ENCODE measurements at regions not wholly inside any gene's neighbourhood (a gene's known extent, or its start where the extent isn't known, plus 50 kb on each side); places are given as distances from the start of the nearest gene placed in this dataset.

DNA sequence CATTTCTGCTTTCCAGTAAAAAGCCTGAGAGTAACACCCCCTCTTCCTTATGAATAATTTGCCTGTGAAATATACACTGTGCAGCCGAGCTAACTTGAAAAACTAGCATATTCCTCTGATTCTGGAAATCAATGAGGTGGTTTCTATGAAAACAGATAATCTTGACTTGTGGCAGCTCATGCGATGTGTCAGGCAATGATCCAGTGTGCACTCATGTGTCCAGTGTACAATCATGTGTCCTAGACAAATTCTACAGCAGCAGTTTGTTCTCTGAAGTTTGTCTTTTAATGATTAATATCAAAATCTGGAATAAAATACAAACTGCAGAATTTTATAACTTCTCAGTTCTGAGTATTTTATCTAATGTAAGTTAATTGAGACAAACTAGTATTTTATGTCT, 2213.9 kb upstream of the PCDH20 start:
- no TSS peak for BruUV-seq (replicated peaks)
- in situ Hi-C loops (cut with MboI): no loop called here
- ChIA-PET SMC1A (ENCODE audit: uncharacterized antibody, unreplicated experiment) (no interaction called here), POLR2A (no interaction called here), CTCF (interaction anchor here (1.2 kb wide), 1 partner anchor 15 kb away, joined by 3 read pairs; no protein-coding TSS in a partner anchor), RAD21 (ENCODE audit: unreplicated experiment) (no interaction called here)
- Histone ChIP-seq H3K4me2 (ENCODE audit: control insufficient read depth, insufficient read depth) (no peak overlapping the region), H3K27ac (ENCODE audit: control insufficient read depth, insufficient read depth) (no peak overlapping the region), H2AFZ (ENCODE audit: control insufficient read depth, low read depth, low read length) (no peak overlapping the region), H3K9me3 (replicated peaks; ENCODE audit: control insufficient read depth, insufficient read depth, low read length) (no peaks in the 10 kb centered on the region), H3K79me2 (ENCODE audit: control insufficient read depth, insufficient read depth, low read length) (no peaks in the 10 kb centered on the region), H3K4me1 (ENCODE audit: control insufficient read depth, insufficient read depth, low read length) (no peaks in the 10 kb centered on the region), H3K36me3 (ENCODE audit: control insufficient read depth in 2 of 2, insufficient read depth in 2 of 2, low read length in 1 of 2) (no peaks in the 10 kb centered on the region), H3K4me3 (no peak overlapping the region), H3K27me3 (replicated peaks in 1 of 2; ENCODE audit: control insufficient read depth in 2 of 2, insufficient read depth in 2 of 2, low read length in 1 of 2) (no peaks in the 10 kb centered on the region), H3K9ac (ENCODE audit: control insufficient read depth, insufficient read depth, low read length) (no peak overlapping the region), H4K20me1 (ENCODE audit: control insufficient read depth, insufficient read depth) (no peaks in the 10 kb centered on the region)
- no peak for FAIRE-seq
- ATAC-seq: no peak
- DNase-seq (ENCODE audit: low read depth, low spot score): no peak
- TF ChIP-seq ZNF622 (IDR thresholded peaks at IDR 0.05) (no peak), IKZF1 (conservative IDR thresholded peaks at IDR 0.05) (no peak), MEF2B (IDR thresholded peaks at IDR 0.05; ENCODE audit: partially characterized antibody, poor library complexity, severe bottlenecking) (no peak), IRF5 (IDR thresholded peaks at IDR 0.05; ENCODE audit: borderline replicate concordance) (no peak), BMI1 (IDR thresholded peaks at IDR 0.05; ENCODE audit: borderline replicate concordance) (no peak), IRF4 (IDR thresholded peaks at IDR 0.05; ENCODE audit: low read depth, low read length) (no peak), ZNF384 (IDR thresholded peaks at IDR 0.05; ENCODE audit: borderline replicate concordance, low read depth, low read length) (no peak), DPF2 (IDR thresholded peaks at IDR 0.05) (no peak), SREBF1 (IDR thresholded peaks at IDR 0.05; ENCODE audit: low read length) (no peak), NR2C1 (IDR thresholded peaks at IDR 0.05) (no peak), TCF3 (IDR thresholded peaks at IDR 0.05; ENCODE audit: borderline replicate concordance, insufficient read depth, low read depth, low read length) (no peak), CEBPB (IDR thresholded peaks at IDR 0.05; ENCODE audit: borderline replicate concordance in 1 of 2, low read depth in 2 of 2, low read length in 2 of 2) (no peak), ZZZ3 (IDR thresholded peaks at IDR 0.05; ENCODE audit: control insufficient read depth, insufficient read length, low read depth) (no peak), YBX1 (IDR thresholded peaks at IDR 0.05) (no peak), POLR2AphosphoS2 (IDR thresholded peaks at IDR 0.05; ENCODE audit: low read depth, low read length) (no peak)
- WGBS (ENCODE audit: insufficient coverage, insufficient replicate concordance, low lambda C conversion rate, missing lambda C conversion rate): 63% methylated on average over 2 of the region's 2 CpGs
- intact Hi-C loops (cut with micrococcal nuclease; ENCODE audit: unreplicated experiment): no loop called here
